ENCODE measurements at regions not wholly inside any gene's neighbourhood (a gene's known extent, or its start where the extent isn't known, plus 50 kb on each side); places are given as distances from the start of the nearest gene placed in this dataset.

DNA sequence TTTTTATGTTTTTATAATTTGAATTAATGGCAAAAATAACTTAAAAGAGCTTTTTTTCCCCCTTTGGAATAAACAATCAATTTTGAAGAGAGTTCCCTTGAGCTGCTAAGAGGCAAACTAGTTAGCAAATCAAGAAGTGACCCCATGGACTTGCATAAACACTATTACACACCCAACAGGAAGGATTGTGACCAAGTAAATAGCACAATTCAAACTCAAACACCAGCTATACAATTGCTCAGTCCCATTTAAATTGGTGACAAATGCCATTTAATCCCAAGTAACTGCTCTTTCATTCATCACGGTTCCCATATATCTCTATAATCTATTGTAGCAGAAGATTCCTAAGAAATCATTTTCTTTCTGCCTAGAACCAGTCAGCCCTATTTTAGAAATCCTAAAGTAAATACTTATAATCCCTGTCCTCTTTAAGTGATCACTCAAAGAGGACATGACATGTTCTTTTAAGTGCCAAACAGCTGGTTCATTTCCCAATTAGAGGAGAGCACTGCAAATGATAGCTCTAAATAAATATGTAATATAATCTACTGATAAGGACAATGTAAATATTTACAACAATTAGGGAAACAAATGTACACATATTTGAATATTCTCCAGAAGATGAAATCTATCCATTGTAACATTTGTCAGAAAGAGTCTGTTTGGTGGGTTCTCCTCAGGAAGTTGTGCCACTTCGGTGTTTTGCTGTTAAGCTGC is 137.8 kb upstream of the ADAMTS9 start:
- TF ChIP-seq, protein P1, sequence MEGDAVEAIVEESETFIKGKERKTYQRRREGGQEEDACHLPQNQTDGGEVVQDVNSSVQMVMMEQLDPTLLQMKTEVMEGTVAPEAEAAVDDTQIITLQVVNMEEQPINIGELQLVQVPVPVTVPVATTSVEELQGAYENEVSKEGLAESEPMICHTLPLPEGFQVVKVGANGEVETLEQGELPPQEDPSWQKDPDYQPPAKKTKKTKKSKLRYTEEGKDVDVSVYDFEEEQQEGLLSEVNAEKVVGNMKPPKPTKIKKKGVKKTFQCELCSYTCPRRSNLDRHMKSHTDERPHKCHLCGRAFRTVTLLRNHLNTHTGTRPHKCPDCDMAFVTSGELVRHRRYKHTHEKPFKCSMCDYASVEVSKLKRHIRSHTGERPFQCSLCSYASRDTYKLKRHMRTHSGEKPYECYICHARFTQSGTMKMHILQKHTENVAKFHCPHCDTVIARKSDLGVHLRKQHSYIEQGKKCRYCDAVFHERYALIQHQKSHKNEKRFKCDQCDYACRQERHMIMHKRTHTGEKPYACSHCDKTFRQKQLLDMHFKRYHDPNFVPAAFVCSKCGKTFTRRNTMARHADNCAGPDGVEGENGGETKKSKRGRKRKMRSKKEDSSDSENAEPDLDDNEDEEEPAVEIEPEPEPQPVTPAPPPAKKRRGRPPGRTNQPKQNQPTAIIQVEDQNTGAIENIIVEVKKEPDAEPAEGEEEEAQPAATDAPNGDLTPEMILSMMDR (IDR thresholded peaks at IDR 0.05; ENCODE audit: insufficient read depth, low read depth, low read length, missing control alignments) = no peak
- no peak overlapping the region for H3K4me3 ChIP-seq (ENCODE audit: low read depth, low read length)
- no peak for DNase-seq (ENCODE audit: low read depth)

DNA sequence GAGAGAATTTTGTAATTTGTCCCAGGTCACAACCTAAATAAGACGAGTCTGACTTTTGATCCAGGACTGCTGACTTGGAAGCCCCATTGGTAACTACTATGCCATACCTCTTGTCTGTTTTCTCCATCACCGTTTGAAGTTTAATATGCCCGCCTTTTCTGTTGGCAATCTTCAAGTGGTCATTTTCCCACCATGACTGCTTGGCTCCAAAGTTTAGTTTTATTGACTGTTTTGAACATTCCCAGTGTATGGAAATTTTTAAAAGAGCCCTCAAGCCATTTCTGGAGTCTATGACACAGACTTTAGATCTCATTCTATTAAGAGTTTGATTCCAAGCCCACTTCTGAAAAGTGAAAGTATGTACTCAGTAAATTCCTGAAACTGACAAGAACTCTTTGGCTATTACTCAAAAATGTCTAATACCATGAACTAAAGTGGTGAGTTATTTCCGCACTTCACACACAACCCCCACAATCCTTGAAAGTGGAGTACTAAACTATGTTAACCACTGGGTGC is 136.7 kb upstream of the ADAMTS9 start:
- DNase-seq (ENCODE audit: low read depth) = no peak
- H3K4me3 ChIP-seq (ENCODE audit: low read depth, low read length) = no peak overlapping the region
- TF ChIP-seq, protein P1 (IDR thresholded peaks at IDR 0.05; ENCODE audit: insufficient read depth, low read depth, low read length, missing control alignments) = no peak

DNA sequence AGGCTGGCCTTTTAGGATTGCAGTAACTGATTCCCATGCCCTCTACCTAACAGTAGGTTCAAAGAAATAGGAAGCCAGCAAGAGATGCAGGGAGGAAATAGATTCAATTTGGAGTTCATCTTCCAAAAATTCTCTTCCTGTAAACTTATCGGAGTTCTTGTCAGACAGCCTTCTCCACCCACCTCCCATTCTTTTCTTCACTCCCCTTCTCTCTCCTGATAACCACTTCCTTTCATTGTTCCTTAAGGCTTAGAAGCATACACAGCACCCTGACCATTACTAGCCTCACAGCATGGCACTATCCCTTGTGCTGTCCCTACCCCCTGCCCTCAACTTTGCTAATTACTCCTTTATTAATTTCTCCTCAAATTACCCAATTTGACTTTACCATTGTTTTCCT is 130.4 kb upstream of the ADAMTS9 start:
- no peak overlapping the region for H3K4me3 ChIP-seq (ENCODE audit: low read depth, low read length)
- TF ChIP-seq, protein P1 (IDR thresholded peaks at IDR 0.05; ENCODE audit: insufficient read depth, low read depth, low read length, missing control alignments) = no peak
- no peak for DNase-seq (ENCODE audit: low read depth)

DNA sequence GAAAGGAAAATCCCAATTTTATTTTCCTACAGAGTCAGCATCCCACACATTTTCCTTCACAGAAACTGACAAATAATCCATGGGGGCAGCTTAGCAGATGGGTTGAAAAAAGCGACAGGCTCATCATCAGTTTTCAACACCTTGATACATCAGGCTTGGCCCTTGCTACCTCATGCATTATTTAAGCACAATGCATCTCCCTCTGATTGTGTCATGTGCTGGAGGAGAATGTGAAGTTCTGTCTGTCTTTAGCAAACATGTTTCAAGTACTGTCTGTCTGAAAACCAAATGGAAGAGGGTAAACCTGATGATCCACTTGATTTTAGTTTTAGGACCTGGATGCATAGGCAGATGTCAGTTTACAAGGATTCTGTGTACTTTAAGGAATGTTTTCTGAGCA is 128.6 kb upstream of the ADAMTS9 start:
- TF ChIP-seq, protein P1 (IDR thresholded peaks at IDR 0.05; ENCODE audit: insufficient read depth, low read depth, low read length, missing control alignments) = no peak
- no peak for DNase-seq (ENCODE audit: low read depth)
- no peak overlapping the region for H3K4me3 ChIP-seq (ENCODE audit: low read depth, low read length)

DNA sequence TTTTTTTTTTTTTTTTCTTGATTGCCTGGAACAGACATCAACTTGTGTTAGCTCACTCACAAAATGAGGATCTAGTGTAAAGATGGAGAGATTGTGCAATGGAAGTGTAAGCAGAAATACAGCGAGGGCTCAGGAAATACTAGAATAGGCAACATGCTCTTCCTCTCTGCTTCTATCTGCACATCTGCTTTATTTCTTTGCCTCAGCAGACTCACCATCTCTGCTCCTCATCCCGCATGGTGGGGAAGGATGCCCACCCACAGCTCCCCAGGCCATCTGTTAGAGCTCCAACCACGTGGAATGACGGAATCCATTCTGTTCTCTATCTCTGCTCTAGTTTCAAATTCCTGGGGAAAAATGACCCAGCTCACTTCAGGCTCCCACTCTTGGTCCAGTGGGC is 128.0 kb upstream of the ADAMTS9 start:
- DNase-seq (ENCODE audit: low read depth) = no peak
- TF ChIP-seq, protein P1 (IDR thresholded peaks at IDR 0.05; ENCODE audit: insufficient read depth, low read depth, low read length, missing control alignments) = no peak
- no peak overlapping the region for H3K4me3 ChIP-seq (ENCODE audit: low read depth, low read length)

DNA sequence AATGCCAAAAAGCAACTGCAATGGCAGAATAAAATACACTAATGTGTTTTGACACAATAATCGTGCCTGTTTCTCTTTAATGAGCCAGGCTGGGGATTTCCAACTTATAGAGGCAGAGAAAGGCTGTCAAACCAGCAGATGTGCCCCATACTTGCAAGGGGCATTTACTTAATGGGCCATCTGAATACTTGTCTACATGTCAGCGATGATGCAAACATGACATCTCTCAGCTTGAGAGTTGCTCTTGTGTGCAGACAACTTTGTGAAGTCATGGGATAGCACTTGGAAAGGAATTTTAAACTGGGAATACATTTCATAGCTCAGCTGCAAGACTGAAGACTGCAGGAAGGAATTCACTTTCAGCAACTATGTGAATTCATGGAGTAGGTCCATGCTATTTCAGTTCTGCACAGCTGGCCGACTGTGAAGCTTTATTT is 127.4 kb upstream of the ADAMTS9 start:
- TF ChIP-seq, protein P1 (IDR thresholded peaks at IDR 0.05; ENCODE audit: insufficient read depth, low read depth, low read length, missing control alignments) = no peak
- DNase-seq (ENCODE audit: low read depth) = no peak
- no peak overlapping the region for H3K4me3 ChIP-seq (ENCODE audit: low read depth, low read length)

DNA sequence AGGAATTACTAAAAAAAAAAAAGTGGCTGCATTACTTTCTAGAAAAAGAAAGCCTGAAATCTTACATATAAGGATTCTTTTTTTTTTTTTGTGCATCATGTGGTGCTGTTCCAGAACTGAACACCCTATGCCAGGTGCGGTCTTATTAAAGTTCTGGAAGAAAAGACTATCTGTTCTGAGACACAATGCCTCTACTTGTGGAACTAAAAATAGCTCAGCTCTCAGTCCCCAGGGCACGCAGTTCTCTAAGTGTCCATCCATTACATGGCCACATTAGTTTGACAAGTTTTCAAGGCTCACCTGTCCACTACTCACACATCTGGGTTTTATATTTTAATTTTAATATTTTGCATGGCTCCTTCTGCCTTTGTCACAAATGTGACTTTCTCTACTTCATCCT is 126.6 kb upstream of the ADAMTS9 start:
- TF ChIP-seq, protein P1 (IDR thresholded peaks at IDR 0.05; ENCODE audit: insufficient read depth, low read depth, low read length, missing control alignments) = no peak
- no peak overlapping the region for H3K4me3 ChIP-seq (ENCODE audit: low read depth, low read length)
- no peak for DNase-seq (ENCODE audit: low read depth)

Measured in GM12865 (cell line).